Heart left ventricle (tissue), 16 donors: ENCODE measurements at regions not wholly inside any gene's neighbourhood (a gene's known extent, or its start where the extent isn't known, plus 50 kb on each side); places are given as distances from the start of the nearest gene placed in this dataset.

ENCODE experiments used
- ATAC-seq, 4 donors: fragments of 200-7000 bp; cut with Tn5 transposase; one replicate each; pipeline ENCODE4 v1.9.1; 2020 to 2022; ENCODE audit warnings: moderate library complexity in 4 of 4, mild to moderate bottlenecking in 3 of 4, moderate number of reproducible peaks in 1 of 4
- DNase-seq, 5 donors: peaks; one replicate each; pipeline ENCODE4 v3.0.0-alpha.2; 2020
- H3K27ac ChIP-seq, 12 donors: fragments of 200-600 bp; sonication (generic) in 4 of 12; one replicate each; pipeline versions ENCODE4 v1.5.0 to v1.8.0; 2016 to 2022; ENCODE audit warnings: mild to moderate bottlenecking in 2 of 12
- H3K27me3 ChIP-seq, 9 donors: fragments of 200-600 bp; sonication (generic) in 2 of 9; one replicate each; pipeline versions ENCODE4 v1.5.1 to v1.8.0; 2016 to 2022; ENCODE audit warnings: mild to moderate bottlenecking in 3 of 9
- H3K36me3 ChIP-seq, 9 donors: fragments of 200-600 bp; sonication (generic) in 2 of 9; one replicate each; pipeline versions ENCODE4 v1.5.0 to v1.8.0; 2018 to 2022; ENCODE audit warnings: mild to moderate bottlenecking in 2 of 9
- H3K4me1 ChIP-seq, 12 donors: fragments of 200-600 bp; sonication (generic) in 4 of 12; one replicate each; pipeline versions ENCODE4 v1.5.0 to v1.8.0; 2016 to 2022; ENCODE audit warnings: mild to moderate bottlenecking in 3 of 12
- H3K4me3 ChIP-seq, 12 donors: fragments of 200-600 bp; sonication (generic) in 4 of 12; one replicate each; pipeline versions ENCODE4 v1.5.0 to v1.8.0; 2017 to 2022; ENCODE audit warnings: mild to moderate bottlenecking in 9 of 12, moderate library complexity in 4 of 12
- H3K9me3 ChIP-seq, 12 donors: fragments of 200-600 bp; sonication (generic) in 4 of 12; one replicate each; pipeline versions ENCODE4 v1.5.0 to v1.8.0; 2016 to 2022; ENCODE audit warnings: mild to moderate bottlenecking in 1 of 12
- POLR2A ChIP-seq, 2 donors: fragments of 450-650 bp; IDR thresholded peaks; one replicate each; pipeline ENCODE4 v1.6.1; 2017; ENCODE audit warnings: antibody characterized with exemption in 2 of 2, mild to moderate bottlenecking in 2 of 2, moderate library complexity in 2 of 2
- WGBS, 4 donors: extraction: QIAGEN DNeasy Blood & Tissue Kit in 2 of 4; methylation state at CpG; one replicate each; pipeline versions ENCODE4 v1.1.5 to v1.1.7; 2013 to 2018; 5-methylcytosine and 5-hydroxymethylcytosine counted together
- intact Hi-C, 10 donors: fragments of 100-400 bp; cut with DNase I; formaldehyde crosslinking; loops; one replicate each; pipeline versions ENCODE4 v1.11.1 to v1.14.2; 2022
- TF ChIP-seq, protein P1 (sequence below), 12 donors: fragments of 200-600 bp; sonication (generic) in 4 of 12; IDR thresholded peaks; one replicate each; pipeline versions ENCODE4 v1.5.0 to v1.8.0; 2018 to 2022; ENCODE audit warnings: antibody characterized with exemption in 12 of 12, mild to moderate bottlenecking in 5 of 12
- donor health status: ischemic (EF 13 %, LVEDD 7.1; RV severe dilation, severe dysfunction).
- donor health status: healthy with polysubstance abuse.
- donor health status: DM: no; HTN: yes; CAD: no.
- donor health status: DM: no; HTN: no; CAD: no.
- donor health status: ischemic (EF 25% LVEDD 6.9; RV normal size, moderate dysfunction).
- donor health status: ischemic (EF 25% LVEDD 5.7; RV mildly dilated, moderate dysfunction).
- donor health status: healthy.
- donor health status: DM: yes; HTN: yes; CAD: no.
- donor health status: ischemic (EF 35%, LVEDD 5.7; RV mildly dilated, moderate dysfunction).
- donor health status: nonischemic (EF 11% LVEDD 7.7; RV severe dilation, severe dysfunction).
- donor health status: DM: yes; HTN: yes; CAD: no.
- donor health status: PGD.
- donor health status: ischemic (EF 29% LVEDD 5.4; RV normal size, mild dysfunction).
- donor health status: nonischemic (EF 23%, LVEDD 6.1; RV moderate dilation, normal function).

DNA sequence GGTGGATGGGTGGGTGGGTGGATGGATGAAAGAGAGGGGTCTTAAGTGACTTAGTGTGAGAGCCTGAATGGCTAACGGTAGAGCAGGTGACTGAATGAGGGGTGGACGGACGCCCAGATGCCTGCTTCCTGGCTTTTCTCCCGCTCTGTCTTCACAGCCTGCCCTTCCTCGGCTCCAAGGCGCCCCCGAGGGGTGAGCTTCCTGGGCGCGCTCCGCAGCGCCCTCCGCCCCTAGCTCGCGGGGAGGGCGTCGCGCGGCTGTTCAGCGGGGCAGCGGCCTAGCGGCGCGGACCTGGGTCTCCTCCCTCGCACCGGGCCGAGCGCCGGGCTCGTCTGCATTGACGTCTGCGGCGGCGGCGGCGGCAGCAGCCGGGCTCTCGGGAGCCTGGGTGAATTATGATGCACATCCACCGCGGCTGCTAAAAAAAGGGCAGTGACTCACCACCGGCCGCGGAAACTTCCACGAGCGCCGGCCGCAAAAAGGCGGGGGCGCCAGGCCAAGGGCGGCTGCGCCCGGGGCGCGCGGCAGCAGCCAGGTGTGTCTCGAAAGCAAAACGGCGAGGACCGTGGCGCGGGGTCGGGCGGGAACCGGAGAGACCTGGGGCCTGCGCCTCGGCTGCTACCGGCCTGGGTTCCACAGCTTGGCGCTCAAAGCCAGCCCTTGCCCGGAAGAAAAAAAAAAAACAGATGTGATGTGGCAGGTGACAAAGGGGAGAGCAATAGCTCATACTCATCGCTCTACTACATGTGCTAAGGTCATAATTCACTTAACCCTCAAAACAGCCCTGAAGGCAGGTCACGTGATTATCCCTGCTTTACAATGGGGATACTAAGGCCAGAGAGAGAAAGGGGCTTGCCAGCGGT, 143.0 kb upstream of the ADRA1B start:
- intact Hi-C loops = loop anchor here in 3 of 10 donors (10.0 kb wide), 3 partner anchors 142 to 438 kb away; partner anchors contain the start of genes ADRA1B (in 1 of the 3) and IL12B (in 1 of the 3)
- ATAC-seq = peak; percentile 78 to 99 (median 97)
- Histone ChIP-seq H3K36me3 (no peaks in the 10 kb centered on the region), H3K27ac (peak overlapping the region; percentile 40 to 91 (median 84)), H3K9me3 (no peaks in the 10 kb centered on the region), H3K4me3 (peak overlapping the region in 10 of 12 donors; percentile 26 to 57 (median 44)), H3K27me3 (peaks cover 0 to 30% (median 0%) of the 10 kb centered on the region in 9 donors), H3K4me1 (peaks cover 0 to 15% (median 5%) of the 10 kb centered on the region in 12 donors)
- DNase-seq = peak; percentile 76 to 91 (median 89)
- TF ChIP-seq, protein P1, sequence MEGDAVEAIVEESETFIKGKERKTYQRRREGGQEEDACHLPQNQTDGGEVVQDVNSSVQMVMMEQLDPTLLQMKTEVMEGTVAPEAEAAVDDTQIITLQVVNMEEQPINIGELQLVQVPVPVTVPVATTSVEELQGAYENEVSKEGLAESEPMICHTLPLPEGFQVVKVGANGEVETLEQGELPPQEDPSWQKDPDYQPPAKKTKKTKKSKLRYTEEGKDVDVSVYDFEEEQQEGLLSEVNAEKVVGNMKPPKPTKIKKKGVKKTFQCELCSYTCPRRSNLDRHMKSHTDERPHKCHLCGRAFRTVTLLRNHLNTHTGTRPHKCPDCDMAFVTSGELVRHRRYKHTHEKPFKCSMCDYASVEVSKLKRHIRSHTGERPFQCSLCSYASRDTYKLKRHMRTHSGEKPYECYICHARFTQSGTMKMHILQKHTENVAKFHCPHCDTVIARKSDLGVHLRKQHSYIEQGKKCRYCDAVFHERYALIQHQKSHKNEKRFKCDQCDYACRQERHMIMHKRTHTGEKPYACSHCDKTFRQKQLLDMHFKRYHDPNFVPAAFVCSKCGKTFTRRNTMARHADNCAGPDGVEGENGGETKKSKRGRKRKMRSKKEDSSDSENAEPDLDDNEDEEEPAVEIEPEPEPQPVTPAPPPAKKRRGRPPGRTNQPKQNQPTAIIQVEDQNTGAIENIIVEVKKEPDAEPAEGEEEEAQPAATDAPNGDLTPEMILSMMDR (IDR thresholded peaks at IDR 0.05) = peak in 10 of 12 donors; percentile 9 to 57 (median 24)
- TF ChIP-seq POLR2A (IDR thresholded peaks at IDR 0.05) = peak; percentile 28 to 80
- WGBS, 4 donors = 3 to 4% (median 3%) methylated on average over 47 to 71 of the region's 71 CpGs

GRCh38 chr5:159774476-159775031, 141.7 kb upstream of the ADRA1B start:
- intact Hi-C loops = loop anchor here in 3 of 10 donors (10.0 kb wide), 3 partner anchors 140 to 440 kb away; partner anchors contain the start of genes ADRA1B (in 1 of the 3) and IL12B (in 1 of the 3)
- H3K36me3 ChIP-seq = no peaks in the 10 kb centered on the region
- no peak overlapping the region for H3K4me3 ChIP-seq
- TF ChIP-seq POLR2A (IDR thresholded peaks at IDR 0.05) = no peak
- TF ChIP-seq, protein P1 (IDR thresholded peaks at IDR 0.05) = no peak
- H3K9me3 ChIP-seq = no peaks in the 10 kb centered on the region
- DNase-seq (no peak), ATAC-seq (no peak)
- H3K27ac ChIP-seq = no peak overlapping the region
- peaks cover 0 to 26% (median 0%) of the 10 kb centered on the region in 9 donors for H3K27me3 ChIP-seq
- WGBS, 4 donors = 79 to 87% (median 83%) methylated on average over 9 of the region's 9 CpGs
- H3K4me1 ChIP-seq = peaks cover 0 to 15% (median 5%) of the 10 kb centered on the region in 12 donors

GRCh38 chr5:159775890-159776289, 140.4 kb upstream of the ADRA1B start:
- no peak for ATAC-seq
- intact Hi-C loops = loop anchor here in 3 of 10 donors (10.0 kb wide), 3 partner anchors 139 to 441 kb away; partner anchors contain the start of genes ADRA1B (in 1 of the 3) and IL12B (in 1 of the 3)
- Histone ChIP-seq H3K4me1 (peaks cover 0 to 15% (median 5%) of the 10 kb centered on the region in 12 donors), H3K4me3 (no peak overlapping the region), H3K36me3 (no peaks in the 10 kb centered on the region), H3K27ac (no peak overlapping the region), H3K9me3 (no peaks in the 10 kb centered on the region), H3K27me3 (peaks cover 0 to 26% (median 0%) of the 10 kb centered on the region in 9 donors)
- no peak for TF ChIP-seq POLR2A (IDR thresholded peaks at IDR 0.05)
- TF ChIP-seq, protein P1 (IDR thresholded peaks at IDR 0.05) = no peak
- no peak for DNase-seq
- WGBS, 4 donors = 85 to 91% (median 88%) methylated on average over 3 of the region's 3 CpGs
